Lung (tissue), 11 donors: ENCODE measurements at regions not wholly inside any gene's neighbourhood (a gene's known extent, or its start where the extent isn't known, plus 50 kb on each side); places are given as distances from the start of the nearest gene placed in this dataset.

Source experiments
- ATAC-seq: fragments of 200-7000 bp; cut with Tn5 transposase; one replicate; pipeline ENCODE4 v1.9.1; 2020; ENCODE audit warnings: moderate number of reproducible peaks; ENCODE audit not compliant: insufficient read depth, low FRiP score
- DNase-seq, 3 donors: peaks; one replicate each; pipeline ENCODE4 v3.0.0-alpha.2; 2013 to 2017
- H3K27ac ChIP-seq, 2 donors: one replicate each; pipeline ENCODE4 v1.5.1; 2013; ENCODE audit warnings: mild to moderate bottlenecking in 2 of 2, moderate library complexity in 2 of 2, control low read depth in 1 of 2, inconsistent platforms in 1 of 2, low read depth in 1 of 2, low read length in 1 of 2
- H3K27me3 ChIP-seq, 3 donors: one replicate each; pipeline ENCODE4 v1.5.1; 2013; ENCODE audit warnings: low read length in 2 of 3; ENCODE audit not compliant: control insufficient read depth in 3 of 3, insufficient read depth in 3 of 3
- H3K36me3 ChIP-seq, 4 donors: one replicate each; pipeline ENCODE4 v1.5.1; 2013; ENCODE audit warnings: low read length in 4 of 4, mild to moderate bottlenecking in 1 of 4, moderate library complexity in 1 of 4; ENCODE audit not compliant: control insufficient read depth in 4 of 4, insufficient read depth in 4 of 4
- H3K4me1 ChIP-seq, 5 donors: one replicate each; pipeline ENCODE4 v1.5.1; 2013; ENCODE audit warnings: low read length in 5 of 5, mild to moderate bottlenecking in 2 of 5, moderate library complexity in 1 of 5; ENCODE audit not compliant: control insufficient read depth in 5 of 5, insufficient read depth in 5 of 5
- H3K4me3 ChIP-seq: one replicate; pipeline ENCODE4 v1.5.1; 2013; ENCODE audit warnings: mild to moderate bottlenecking, control low read depth, moderate library complexity
- H3K9ac ChIP-seq, 2 donors: one replicate each; pipeline ENCODE4 v1.5.1; 2013; ENCODE audit warnings: low read length in 2 of 2, control low read depth in 1 of 2; ENCODE audit not compliant: insufficient read depth in 1 of 2
- H3K9me3 ChIP-seq, 4 donors: one replicate each; pipeline ENCODE4 v1.5.1; 2013; ENCODE audit warnings: low read length in 3 of 4, mild to moderate bottlenecking in 1 of 4, moderate library complexity in 1 of 4; ENCODE audit not compliant: control insufficient read depth in 4 of 4, insufficient read depth in 3 of 4
- WGBS, 2 donors: extraction: QIAGEN DNeasy Blood & Tissue Kit; methylation state at CpG; one replicate each; pipeline ENCODE4 v1.1.7; 2013; 5-methylcytosine and 5-hydroxymethylcytosine counted together
- TF ChIP-seq, protein P1 (sequence below): IDR thresholded peaks from 2 replicates; pipeline ENCODE4 v1.5.1; 2012; ENCODE audit warnings: mild to moderate bottlenecking; ENCODE audit errors: control extremely low read depth, extremely low read depth
- donor health status: control.
- donor health status: control.
- donor health status: Bipolar disorder and iron deficiency.
- donor health status: healthy.
- donor health status: DM: yes; HTN: yes; CAD: no.

DNA sequence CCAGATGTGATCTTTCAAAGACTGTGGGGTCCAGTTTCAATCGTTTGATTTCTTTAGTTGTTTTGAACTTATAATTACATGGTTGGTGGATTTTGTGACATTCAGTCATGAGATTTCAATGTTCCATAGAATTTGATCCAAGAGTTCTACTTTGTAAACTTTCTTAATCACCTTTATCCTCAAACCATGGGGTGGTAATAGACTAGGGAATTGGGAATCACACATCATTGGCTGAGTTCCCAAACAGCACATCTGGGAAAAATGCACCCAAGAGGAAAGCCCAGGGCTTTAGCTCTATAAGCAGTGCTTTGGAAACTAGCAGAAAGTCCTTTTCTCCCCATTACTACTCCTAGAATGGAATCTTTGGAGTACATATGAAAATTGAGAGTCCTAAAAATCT lies 177.6 kb downstream of the NNT start:
- Histone ChIP-seq H3K27ac (no peak overlapping the region), H3K4me3 (no peak overlapping the region), H3K9me3 (no peaks in the 10 kb centered on the region), H3K27me3 (no peaks in the 10 kb centered on the region), H3K9ac (no peak overlapping the region), H3K4me1 (peaks cover 0 to 8% (median 0%) of the 10 kb centered on the region in 5 donors), H3K36me3 (no peaks in the 10 kb centered on the region)
- TF ChIP-seq, protein P1, sequence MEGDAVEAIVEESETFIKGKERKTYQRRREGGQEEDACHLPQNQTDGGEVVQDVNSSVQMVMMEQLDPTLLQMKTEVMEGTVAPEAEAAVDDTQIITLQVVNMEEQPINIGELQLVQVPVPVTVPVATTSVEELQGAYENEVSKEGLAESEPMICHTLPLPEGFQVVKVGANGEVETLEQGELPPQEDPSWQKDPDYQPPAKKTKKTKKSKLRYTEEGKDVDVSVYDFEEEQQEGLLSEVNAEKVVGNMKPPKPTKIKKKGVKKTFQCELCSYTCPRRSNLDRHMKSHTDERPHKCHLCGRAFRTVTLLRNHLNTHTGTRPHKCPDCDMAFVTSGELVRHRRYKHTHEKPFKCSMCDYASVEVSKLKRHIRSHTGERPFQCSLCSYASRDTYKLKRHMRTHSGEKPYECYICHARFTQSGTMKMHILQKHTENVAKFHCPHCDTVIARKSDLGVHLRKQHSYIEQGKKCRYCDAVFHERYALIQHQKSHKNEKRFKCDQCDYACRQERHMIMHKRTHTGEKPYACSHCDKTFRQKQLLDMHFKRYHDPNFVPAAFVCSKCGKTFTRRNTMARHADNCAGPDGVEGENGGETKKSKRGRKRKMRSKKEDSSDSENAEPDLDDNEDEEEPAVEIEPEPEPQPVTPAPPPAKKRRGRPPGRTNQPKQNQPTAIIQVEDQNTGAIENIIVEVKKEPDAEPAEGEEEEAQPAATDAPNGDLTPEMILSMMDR = no peak
- no peak for ATAC-seq
- 69 to 78% methylated on average over 1 of the region's 1 CpG for WGBS, 2 donors
- no peak for DNase-seq

DNA sequence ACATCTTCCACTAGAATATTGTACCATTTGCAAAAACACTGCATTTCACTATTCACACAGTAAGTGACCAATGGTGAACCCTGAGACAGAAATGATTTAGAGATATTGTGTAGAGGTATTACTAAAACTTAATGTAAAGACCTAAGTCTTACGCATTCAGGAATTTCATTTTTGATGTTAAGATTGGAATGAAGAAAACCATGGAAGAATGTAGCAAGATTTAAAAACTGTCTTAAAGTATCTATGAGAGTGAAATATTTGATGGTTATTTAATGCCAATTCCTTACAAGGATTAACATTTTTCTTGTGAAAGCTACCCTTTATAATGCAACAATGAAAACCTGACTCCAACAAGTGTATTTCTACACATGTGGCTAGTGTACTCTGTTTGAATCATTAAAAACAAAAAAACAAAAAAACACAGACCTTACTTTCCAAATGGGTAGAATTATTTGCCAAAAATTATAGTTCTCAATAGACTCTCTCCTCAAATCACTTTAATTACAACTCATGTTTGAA lies 172.0 kb downstream of the NNT start:
- no peaks in the 10 kb centered on the region for H3K27me3 ChIP-seq
- WGBS, 2 donors = 98% methylated on average over 1 of the region's 1 CpG

DNA sequence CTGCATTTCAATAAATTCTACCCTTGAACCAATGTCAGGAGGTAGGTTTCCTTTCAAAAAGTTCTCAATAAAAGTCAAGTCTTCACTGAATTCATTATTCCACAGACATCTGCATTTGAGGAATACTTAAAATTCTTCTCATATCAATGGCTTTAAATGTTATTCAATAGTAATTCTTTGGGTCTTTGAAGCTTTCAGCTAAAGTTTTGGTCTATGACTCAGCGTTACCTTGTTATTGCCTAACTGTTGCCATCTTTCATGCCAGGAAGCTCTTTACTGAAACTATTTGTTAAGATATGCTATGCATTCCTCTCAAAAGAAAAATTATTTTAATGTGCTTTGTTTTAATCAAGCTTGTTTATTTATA lies 170.5 kb downstream of the NNT start:
- H3K4me3 ChIP-seq = no peak overlapping the region
- peaks cover 0 to 51% (median 5%) of the 10 kb centered on the region in 5 donors for H3K4me1 ChIP-seq
- TF ChIP-seq, protein P1 = no peak
- 32 to 46% methylated on average over 1 of the region's 1 CpG for WGBS, 2 donors
- H3K9me3 ChIP-seq = no peaks in the 10 kb centered on the region
- no peak overlapping the region for H3K27ac ChIP-seq
- no peak for ATAC-seq
- no peaks in the 10 kb centered on the region for H3K36me3 ChIP-seq
- no peaks in the 10 kb centered on the region for H3K27me3 ChIP-seq
- DNase-seq = no peak
- H3K9ac ChIP-seq = no peak overlapping the region

More for the DNA sequence above, 172.0 kb downstream of the NNT start:
- no peak overlapping the region for H3K9ac ChIP-seq
- peaks cover 0 to 43% (median 5%) of the 10 kb centered on the region in 5 donors for H3K4me1 ChIP-seq
- H3K4me3 ChIP-seq = no peak overlapping the region
- H3K9me3 ChIP-seq = no peaks in the 10 kb centered on the region
- TF ChIP-seq, protein P1 = no peak
- no peak overlapping the region for H3K27ac ChIP-seq
- H3K36me3 ChIP-seq = no peaks in the 10 kb centered on the region
- no peak for ATAC-seq
- DNase-seq = no peak
